HepG2 (cell line): ENCODE measurements at regions not wholly inside any gene's neighbourhood (a gene's known extent, or its start where the extent isn't known, plus 50 kb on each side); places are given as distances from the start of the nearest gene placed in this dataset.

Source experiments
- ATAC-seq: fragments of 200-7000 bp; cut with Tn5 transposase; 3 replicates; pipeline ENCODE4 v1.9.1; 2020; ENCODE audit warnings: mild to moderate bottlenecking, moderate library complexity
- BruUV-seq: library from RNA; stranded (reverse); fragments of 400-500 nt; replicated peaks from 2 replicates; lab custom pipeline; 2021; lab: Mats Ljungman, UMichigan
- CTCF ChIA-PET: fragments of 300-600 bp; formaldehyde crosslinking; extraction: SDS; loops from one replicate; lab custom pipeline; 2021; ENCODE audit warnings: low total read pairs, inconsistent platforms, low intra/inter-chr PET ratio; lab: Yijun Ruan, JAX
- POLR2A ChIA-PET: fragments of 350-600 bp; sonication (Branson Sonifier 250); formaldehyde crosslinking; loops from one replicate; lab custom pipeline; 2020; ENCODE audit warnings: antibody characterized with exemption, inconsistent platforms; lab: Yijun Ruan, JAX
- DNase-seq: peaks from one replicate; pipeline ENCODE4 v3.0.0-alpha.2; 2015; ENCODE audit warnings: low spot score
- FAIRE-seq: peaks from 3 replicates; lab custom pipeline; 2011; peaks lifted over from hg19 to GRCh38; lab: Jason Lieb, UNC
- H2AFZ ChIP-seq: one replicate; pipeline ENCODE4 v1.6.1; 2011; ENCODE audit warnings: low read length, inconsistent platforms
- H3K27ac ChIP-seq: fragments of 300-600 bp; 3 replicates; pipeline ENCODE4 v1.8.0; 2011; ENCODE audit warnings: mixed run types, mild to moderate bottlenecking, mixed read lengths, low read length, inconsistent platforms; ENCODE audit not compliant: insufficient read depth; ENCODE audit errors: extremely low read length
- H3K27me3 ChIP-seq, 2 experiments: fragments of 200-600 bp in 1 of 2; 2 replicates in 1 of 2; 3 replicates in 1 of 2; pipeline versions ENCODE4 v1.6.0 to v1.8.0; 2011; ENCODE audit warnings: low read length in 2 of 2, mild to moderate bottlenecking in 2 of 2, moderate library complexity in 2 of 2, inconsistent platforms in 1 of 2; ENCODE audit not compliant: insufficient read depth in 2 of 2, control insufficient read depth in 1 of 2
- H3K36me3 ChIP-seq, 2 experiments: fragments of 200-600 bp in 1 of 2; replicated peaks in 1 of 2; 2 replicates in 1 of 2; 3 replicates in 1 of 2; pipeline versions ENCODE4 v1.5.1 to v1.8.0; 2011; ENCODE audit warnings: low read length in 2 of 2, inconsistent platforms in 1 of 2; ENCODE audit not compliant: insufficient read depth in 2 of 2, control insufficient read depth in 1 of 2
- H3K4me1 ChIP-seq: 2 replicates; pipeline ENCODE4 v1.5.1; 2012; ENCODE audit warnings: low read length, inconsistent platforms; ENCODE audit not compliant: insufficient read depth
- H3K4me2 ChIP-seq: 2 replicates; pipeline ENCODE4 v1.6.0; 2011; ENCODE audit warnings: low read depth, low read length, inconsistent platforms
- H3K4me3 ChIP-seq, 3 experiments: fragments of 200-600 bp in 1 of 3; sonication (generic), shearing (Covaris generic) in 1 of 3; replicated peaks in 1 of 3; 2 replicates each; pipeline ENCODE4 v1.5.1; 2011 to 2016; ENCODE audit warnings: low read length in 3 of 3, inconsistent platforms in 2 of 3, low read depth in 2 of 3, mild to moderate bottlenecking in 2 of 3, control low read depth in 1 of 3, mixed read lengths in 1 of 3; ENCODE audit not compliant: insufficient read depth in 1 of 3
- H3K79me2 ChIP-seq: one replicate; pipeline ENCODE4 v1.6.1; 2011; ENCODE audit warnings: low read length, inconsistent platforms; ENCODE audit not compliant: insufficient read depth
- H3K9ac ChIP-seq: 2 replicates; pipeline ENCODE4 v1.6.0; 2011; ENCODE audit warnings: mild to moderate bottlenecking, low read depth, low read length, inconsistent platforms; ENCODE audit not compliant: insufficient read depth
- H3K9me3 ChIP-seq: 2 replicates; pipeline ENCODE4 v1.5.1; 2012; ENCODE audit warnings: mild to moderate bottlenecking, low read length
- H4K20me1 ChIP-seq: 2 replicates; pipeline ENCODE4 v1.6.0; 2011; ENCODE audit warnings: inconsistent platforms, mild to moderate bottlenecking, low read length, moderate library complexity; ENCODE audit not compliant: insufficient read depth
- CHD2 ChIP-seq: IDR thresholded peaks from 2 replicates; pipeline ENCODE4 v1.6.1; 2011; ENCODE audit warnings: low read depth, low read length, improper control_type of control experiment
- HMG20A ChIP-seq: IDR thresholded peaks from 2 replicates; pipeline ENCODE4 v1.6.1; 2016; ENCODE audit warnings: borderline replicate concordance
- KDM5A ChIP-seq: fragments of 200-600 bp; sonication (generic); IDR thresholded peaks from 2 replicates; pipeline ENCODE4 v1.7.0; 2018; ENCODE audit warnings: antibody characterized with exemption, mild to moderate bottlenecking, low read length, borderline replicate concordance
- PHF21A ChIP-seq: sonication (generic); formaldehyde crosslinking; IDR thresholded peaks from 2 replicates; pipeline ENCODE4 v1.5.0; 2020; ENCODE audit warnings: mild to moderate bottlenecking, missing genetic modification reagents
- RAD51 ChIP-seq: fragments of 450-650 bp; IDR thresholded peaks from 2 replicates; pipeline ENCODE4 v1.6.1; 2016; ENCODE audit warnings: borderline replicate concordance
- SNAI1 ChIP-seq: sonication (generic); formaldehyde crosslinking; IDR thresholded peaks from 2 replicates; pipeline ENCODE4 v1.5.0; 2020; ENCODE audit warnings: mild to moderate bottlenecking, missing genetic modification reagents, borderline replicate concordance
- XBP1 ChIP-seq: sonication (generic); formaldehyde crosslinking; IDR thresholded peaks from 2 replicates; pipeline ENCODE4 v1.5.0; 2020; ENCODE audit warnings: missing genetic modification reagents
- ZMYM3 ChIP-seq: sonication (generic); formaldehyde crosslinking; IDR thresholded peaks from 2 replicates; pipeline ENCODE4 v1.5.1; 2020; ENCODE audit warnings: mild to moderate bottlenecking, missing genetic modification reagents
- ZNF101 ChIP-seq: sonication (generic); formaldehyde crosslinking; IDR thresholded peaks from 2 replicates; pipeline ENCODE4 v1.4.0; 2020; ENCODE audit warnings: mild to moderate bottlenecking, low read depth, missing genetic modification reagents, borderline replicate concordance
- ZNF225 ChIP-seq: sonication (generic); formaldehyde crosslinking; IDR thresholded peaks from 2 replicates; pipeline ENCODE4 v1.4.0; 2020; ENCODE audit warnings: mild to moderate bottlenecking, missing genetic modification reagents
- ZNF33A ChIP-seq: sonication (generic); formaldehyde crosslinking; IDR thresholded peaks from 2 replicates; pipeline ENCODE4 v1.5.1; 2020; ENCODE audit warnings: missing genetic modification reagents, mild to moderate bottlenecking, moderate library complexity, borderline replicate concordance
- ZNF766 ChIP-seq: sonication (generic); formaldehyde crosslinking; IDR thresholded peaks from 2 replicates; pipeline ENCODE4 v1.5.0; 2020; ENCODE audit warnings: missing genetic modification reagents, borderline replicate concordance
- ZSCAN9 ChIP-seq: IDR thresholded peaks from 2 replicates; pipeline ENCODE4 v1.6.1; 2016; ENCODE audit warnings: borderline replicate concordance
- WGBS: methylation state at CpG from one replicate; pipeline ENCODE4 v1.1.6; 2017; ENCODE audit warnings: low lambda C conversion rate; 5-methylcytosine and 5-hydroxymethylcytosine counted together
- in situ Hi-C: cut with HindIII; loops from 2 replicates; pipeline ENCODE4 v1.10.0; 2017; ENCODE audit warnings: low pct_unique_long_range_greater_than_20kb; ENCODE audit not compliant: extremely low pct_ligation_motif_present
- intact Hi-C: fragments of 100-400 bp; cut with micrococcal nuclease; formaldehyde crosslinking; loops from one replicate; pipeline ENCODE4 v1.10.0; 2022; ENCODE audit not compliant: unreplicated experiment
- TF ChIP-seq, protein P1 (sequence below): sonication (generic); formaldehyde crosslinking; IDR thresholded peaks from 2 replicates; pipeline ENCODE4 v1.8.1; 2023; ENCODE audit warnings: mild to moderate bottlenecking, moderate library complexity, missing genetic modification reagents
- TF ChIP-seq, protein P2 (sequence below): sonication (generic); formaldehyde crosslinking; IDR thresholded peaks from 2 replicates; pipeline ENCODE4 v1.9.0; 2021; ENCODE audit warnings: missing genetic modification reagents, borderline replicate concordance

- CTCF ChIA-PET = no interaction called here
- no TSS peak for BruUV-seq
- no peak for ATAC-seq
- intact Hi-C loops = no loop called here
- POLR2A ChIA-PET = no interaction called here
- FAIRE-seq = no peak
- Histone ChIP-seq H3K27me3 (peaks cover 3 to 33% of the 10 kb centered on the region in 2 experiments; a peak in 2 of 5 replicates), H3K79me2 (no peaks in the 10 kb centered on the region), H3K27ac (no peak overlapping the region), H4K20me1 (no peaks in the 10 kb centered on the region), H2AFZ (no peak overlapping the region), H3K4me2 (no peak overlapping the region), H3K9me3 (no peaks in the 10 kb centered on the region), H3K9ac (no peak overlapping the region), H3K36me3 (no peaks in the 10 kb centered on the region), H3K4me1 (no peaks in the 10 kb centered on the region), H3K4me3 (no peak overlapping the region)
- TF ChIP-seq ZNF101 (no peak), ZNF766 (CRISPR knock-in tag) (no peak), KDM5A (no peak), ZNF225 (CRISPR knock-in tag) (no peak)
- TF ChIP-seq, protein P1, sequence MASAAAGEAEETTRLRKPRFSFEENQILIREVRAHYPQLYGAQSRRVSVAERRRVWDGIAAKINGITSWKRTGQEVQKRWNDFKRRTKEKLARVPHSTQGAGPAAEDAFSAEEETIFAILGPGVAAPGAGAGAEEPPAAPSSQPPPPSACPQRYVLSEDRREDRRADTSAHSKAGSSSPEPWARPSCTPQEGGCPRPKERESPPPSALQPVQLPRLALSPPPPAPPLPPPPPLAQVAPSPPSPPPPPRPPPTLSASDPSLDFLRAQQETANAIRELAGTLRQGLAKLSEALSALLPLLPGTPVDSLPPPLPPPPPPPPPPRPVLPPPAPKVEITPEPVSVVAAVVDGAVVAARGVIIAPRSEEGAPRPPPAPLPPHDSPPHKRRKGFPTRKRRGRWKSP (CRISPR knock-in tag) = no peak
- 23% methylated on average over 10 of the region's 10 CpGs for WGBS
- DNase-seq = no peak
- in situ Hi-C loops = loop anchor here (10.0 kb wide), 1 partner anchor 58 kb away; no protein-coding TSS in a partner anchor
Measured at GRCh38 chr20:24892931-24893330, 56.1 kb upstream of the CST7 start.

DNA sequence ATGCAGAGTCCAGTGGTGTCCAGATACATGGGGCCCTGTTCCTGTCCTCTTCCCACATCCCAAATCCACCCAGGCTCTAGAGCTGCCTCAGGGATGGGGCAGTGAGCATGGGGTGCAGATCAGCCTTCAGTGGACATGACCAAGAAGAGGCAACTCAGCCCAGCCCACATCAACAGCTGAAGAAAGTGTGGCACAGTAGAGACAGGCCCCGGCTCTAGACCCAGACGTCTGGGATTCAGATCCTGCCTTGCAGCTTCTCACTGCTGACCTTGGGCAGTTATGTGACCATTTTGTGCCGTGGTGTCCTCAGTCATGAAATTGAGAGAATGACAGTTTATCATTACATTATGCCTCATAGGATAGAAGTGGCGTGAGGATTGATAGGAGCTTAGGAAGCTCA, 54.6 kb upstream of the CST7 start:
- ChIA-PET CTCF (no interaction called here), POLR2A (no interaction called here)
- Histone ChIP-seq H3K4me2 (no peak overlapping the region), H3K9ac (no peak overlapping the region), H4K20me1 (no peaks in the 10 kb centered on the region), H2AFZ (no peak overlapping the region), H3K9me3 (peaks cover 7% of the 10 kb centered on the region), H3K4me3 (no peak overlapping the region), H3K79me2 (no peaks in the 10 kb centered on the region), H3K36me3 (no peaks in the 10 kb centered on the region), H3K27ac (no peak overlapping the region), H3K27me3 (peaks cover 3 to 33% of the 10 kb centered on the region in 2 experiments; a peak in 2 of 5 replicates), H3K4me1 (no peaks in the 10 kb centered on the region)
- BruUV-seq = no TSS peak
- intact Hi-C loops (no loop called here), in situ Hi-C loops (loop anchor here (10.0 kb wide), 1 partner anchor 60 kb away; no protein-coding TSS in a partner anchor)
- ATAC-seq (no peak), DNase-seq (no peak), FAIRE-seq (no peak)
- 25% methylated on average over 4 of the region's 4 CpGs for WGBS
- TF ChIP-seq PHF21A (CRISPR knock-in tag) = no peak
- TF ChIP-seq SNAI1 = no peak
- no peak for TF ChIP-seq HMG20A
- TF ChIP-seq ZNF33A (CRISPR knock-in tag) = no peak
- no peak for TF ChIP-seq RAD51
- TF ChIP-seq, protein P2, sequence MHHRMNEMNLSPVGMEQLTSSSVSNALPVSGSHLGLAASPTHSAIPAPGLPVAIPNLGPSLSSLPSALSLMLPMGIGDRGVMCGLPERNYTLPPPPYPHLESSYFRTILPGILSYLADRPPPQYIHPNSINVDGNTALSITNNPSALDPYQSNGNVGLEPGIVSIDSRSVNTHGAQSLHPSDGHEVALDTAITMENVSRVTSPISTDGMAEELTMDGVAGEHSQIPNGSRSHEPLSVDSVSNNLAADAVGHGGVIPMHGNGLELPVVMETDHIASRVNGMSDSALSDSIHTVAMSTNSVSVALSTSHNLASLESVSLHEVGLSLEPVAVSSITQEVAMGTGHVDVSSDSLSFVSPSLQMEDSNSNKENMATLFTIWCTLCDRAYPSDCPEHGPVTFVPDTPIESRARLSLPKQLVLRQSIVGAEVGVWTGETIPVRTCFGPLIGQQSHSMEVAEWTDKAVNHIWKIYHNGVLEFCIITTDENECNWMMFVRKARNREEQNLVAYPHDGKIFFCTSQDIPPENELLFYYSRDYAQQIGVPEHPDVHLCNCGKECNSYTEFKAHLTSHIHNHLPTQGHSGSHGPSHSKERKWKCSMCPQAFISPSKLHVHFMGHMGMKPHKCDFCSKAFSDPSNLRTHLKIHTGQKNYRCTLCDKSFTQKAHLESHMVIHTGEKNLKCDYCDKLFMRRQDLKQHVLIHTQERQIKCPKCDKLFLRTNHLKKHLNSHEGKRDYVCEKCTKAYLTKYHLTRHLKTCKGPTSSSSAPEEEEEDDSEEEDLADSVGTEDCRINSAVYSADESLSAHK (CRISPR knock-in tag) = no peak
- TF ChIP-seq CHD2 = no peak
- no peak for TF ChIP-seq XBP1 (CRISPR knock-in tag)
- no peak for TF ChIP-seq ZMYM3 (CRISPR knock-in tag)
- no peak for TF ChIP-seq ZNF101
- TF ChIP-seq ZSCAN9 (CRISPR knock-in tag) = no peak
